Sigmoid colon (tissue), 4 donors: ENCODE measurements at regions not wholly inside any gene's neighbourhood (a gene's known extent, or its start where the extent isn't known, plus 50 kb on each side); places are given as distances from the start of the nearest gene placed in this dataset.

Experiments
- EP300 ChIP-seq, 4 donors: sonication (generic); formaldehyde crosslinking; IDR thresholded peaks; one replicate each; pipeline ENCODE4 v1.6.1; 2017; ENCODE audit warnings: antibody characterized with exemption in 4 of 4
- TF ChIP-seq, protein P1 (sequence below), 4 experiments: fragments of 450-650 bp in 3 of 4; fragments of 200-600 bp in 1 of 4; IDR thresholded peaks; one replicate each; pipeline ENCODE4 v1.5.1; 2016 to 2019; ENCODE audit warnings: antibody characterized with exemption in 4 of 4, mild to moderate bottlenecking in 3 of 4, moderate library complexity in 2 of 4

DNA sequence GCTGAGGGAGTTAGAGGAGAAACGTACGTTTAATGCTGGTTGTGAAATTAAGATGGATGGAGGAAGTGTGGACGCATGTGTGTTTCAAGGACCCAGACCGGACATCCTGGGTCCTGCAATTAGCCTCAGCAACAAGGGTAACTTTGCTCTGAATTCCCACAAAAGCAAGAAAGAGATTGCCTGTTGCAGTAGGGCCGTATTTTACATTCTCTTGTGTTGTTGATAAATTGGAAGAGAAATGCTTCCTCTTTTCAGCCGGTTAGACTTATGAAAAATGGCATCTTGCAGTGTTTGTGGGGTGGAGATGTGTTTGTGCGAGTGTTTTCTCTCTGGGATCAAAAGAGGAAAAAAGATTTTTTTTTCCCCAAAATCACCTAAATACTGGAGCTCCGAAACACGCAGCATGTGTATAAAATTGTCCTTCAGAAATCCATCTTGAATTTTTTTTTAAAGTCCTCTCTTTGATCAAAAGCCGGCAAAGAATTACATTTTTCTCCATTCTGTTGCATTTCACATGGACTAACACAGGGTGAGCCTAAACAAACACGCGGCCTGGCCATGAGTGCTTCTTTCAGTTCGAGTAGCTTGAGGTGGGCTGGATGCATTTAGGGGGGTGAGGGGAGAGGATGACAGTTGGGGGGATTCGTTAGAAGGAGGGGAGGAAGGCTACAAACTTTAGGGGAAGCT, 251.6 kb downstream of the C16orf95 start:
- no peak for TF ChIP-seq EP300 (IDR thresholded peaks at IDR 0.05)
- TF ChIP-seq, protein P1, sequence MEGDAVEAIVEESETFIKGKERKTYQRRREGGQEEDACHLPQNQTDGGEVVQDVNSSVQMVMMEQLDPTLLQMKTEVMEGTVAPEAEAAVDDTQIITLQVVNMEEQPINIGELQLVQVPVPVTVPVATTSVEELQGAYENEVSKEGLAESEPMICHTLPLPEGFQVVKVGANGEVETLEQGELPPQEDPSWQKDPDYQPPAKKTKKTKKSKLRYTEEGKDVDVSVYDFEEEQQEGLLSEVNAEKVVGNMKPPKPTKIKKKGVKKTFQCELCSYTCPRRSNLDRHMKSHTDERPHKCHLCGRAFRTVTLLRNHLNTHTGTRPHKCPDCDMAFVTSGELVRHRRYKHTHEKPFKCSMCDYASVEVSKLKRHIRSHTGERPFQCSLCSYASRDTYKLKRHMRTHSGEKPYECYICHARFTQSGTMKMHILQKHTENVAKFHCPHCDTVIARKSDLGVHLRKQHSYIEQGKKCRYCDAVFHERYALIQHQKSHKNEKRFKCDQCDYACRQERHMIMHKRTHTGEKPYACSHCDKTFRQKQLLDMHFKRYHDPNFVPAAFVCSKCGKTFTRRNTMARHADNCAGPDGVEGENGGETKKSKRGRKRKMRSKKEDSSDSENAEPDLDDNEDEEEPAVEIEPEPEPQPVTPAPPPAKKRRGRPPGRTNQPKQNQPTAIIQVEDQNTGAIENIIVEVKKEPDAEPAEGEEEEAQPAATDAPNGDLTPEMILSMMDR (IDR thresholded peaks at IDR 0.05): no peak
